Astrocyte of the cerebellum (primary cell): ENCODE measurements at regions not wholly inside any gene's neighbourhood (a gene's known extent, or its start where the extent isn't known, plus 50 kb on each side); places are given as distances from the start of the nearest gene placed in this dataset.

Source experiments
- DNase-seq: peaks from one replicate; pipeline ENCODE4 v3.0.0-alpha.2; 2011; ENCODE audit warnings: low read depth
- H3K4me3 ChIP-seq: 2 replicates; pipeline ENCODE4 v1.5.1; 2011; ENCODE audit warnings: mild to moderate bottlenecking, low read depth, low read length, moderate library complexity
- in situ Hi-C: cut with HindIII; loops from 2 replicates; pipeline ENCODE4 v1.10.0; 2017; ENCODE audit warnings: low sequenced_read_pairs
- TF ChIP-seq, protein P1 (sequence below): IDR thresholded peaks from 2 replicates; pipeline ENCODE4 v1.5.1; 2012; ENCODE audit warnings: low read length, low read depth, moderate library complexity, mild to moderate bottlenecking; ENCODE audit errors: missing control alignments

DNA sequence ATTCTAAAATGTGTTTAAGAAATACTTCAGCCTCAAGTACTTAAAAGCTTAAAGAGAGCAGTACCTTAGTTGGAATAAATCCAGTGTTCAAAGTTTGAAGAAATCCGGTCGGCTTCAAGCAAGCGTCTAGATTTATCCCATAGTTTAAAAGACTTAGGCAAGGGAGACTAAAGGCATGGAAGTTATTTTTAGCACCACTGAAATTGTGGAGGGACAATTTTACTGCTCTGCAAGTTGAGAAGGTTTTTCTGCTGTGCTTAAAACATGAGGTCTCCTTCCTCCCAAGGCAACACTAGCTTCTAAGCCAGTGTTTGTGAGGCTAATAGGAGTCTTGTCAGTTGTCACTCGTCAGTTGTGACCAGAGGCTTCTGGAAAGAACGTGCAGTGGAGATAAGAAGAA lies 183.5 kb downstream of the MSL3 start:
- TF ChIP-seq, protein P1, sequence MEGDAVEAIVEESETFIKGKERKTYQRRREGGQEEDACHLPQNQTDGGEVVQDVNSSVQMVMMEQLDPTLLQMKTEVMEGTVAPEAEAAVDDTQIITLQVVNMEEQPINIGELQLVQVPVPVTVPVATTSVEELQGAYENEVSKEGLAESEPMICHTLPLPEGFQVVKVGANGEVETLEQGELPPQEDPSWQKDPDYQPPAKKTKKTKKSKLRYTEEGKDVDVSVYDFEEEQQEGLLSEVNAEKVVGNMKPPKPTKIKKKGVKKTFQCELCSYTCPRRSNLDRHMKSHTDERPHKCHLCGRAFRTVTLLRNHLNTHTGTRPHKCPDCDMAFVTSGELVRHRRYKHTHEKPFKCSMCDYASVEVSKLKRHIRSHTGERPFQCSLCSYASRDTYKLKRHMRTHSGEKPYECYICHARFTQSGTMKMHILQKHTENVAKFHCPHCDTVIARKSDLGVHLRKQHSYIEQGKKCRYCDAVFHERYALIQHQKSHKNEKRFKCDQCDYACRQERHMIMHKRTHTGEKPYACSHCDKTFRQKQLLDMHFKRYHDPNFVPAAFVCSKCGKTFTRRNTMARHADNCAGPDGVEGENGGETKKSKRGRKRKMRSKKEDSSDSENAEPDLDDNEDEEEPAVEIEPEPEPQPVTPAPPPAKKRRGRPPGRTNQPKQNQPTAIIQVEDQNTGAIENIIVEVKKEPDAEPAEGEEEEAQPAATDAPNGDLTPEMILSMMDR = no peak
- no peak for DNase-seq
- in situ Hi-C loops = no loop called here

DNA sequence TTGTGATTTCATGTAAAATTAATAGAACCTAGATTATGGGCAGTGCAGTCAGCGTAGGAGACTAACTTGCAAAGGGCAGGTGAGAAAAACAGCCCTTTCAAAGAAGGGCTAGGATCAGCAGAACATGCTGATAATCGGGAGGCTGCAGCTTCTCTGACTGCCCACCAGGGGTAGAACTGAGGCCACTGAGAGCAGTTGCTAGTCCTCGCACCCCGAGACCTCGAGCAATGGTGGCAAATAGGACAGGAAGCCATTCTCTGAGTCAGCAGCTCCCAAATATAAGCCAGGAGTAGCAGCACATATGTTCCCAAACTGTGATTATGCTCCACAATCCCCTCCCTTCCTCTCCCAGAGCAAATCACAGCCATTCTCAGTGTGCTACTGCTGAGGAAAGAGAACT lies 186.5 kb downstream of the MSL3 start:
- TF ChIP-seq, protein P1 = peak; percentile 69
- H3K4me3 ChIP-seq = no peak overlapping the region
- peak; percentile 11 for DNase-seq
- in situ Hi-C loops = no loop called here

More for the DNA sequence above, 183.5 kb downstream of the MSL3 start:
- no peak overlapping the region for H3K4me3 ChIP-seq

DNA sequence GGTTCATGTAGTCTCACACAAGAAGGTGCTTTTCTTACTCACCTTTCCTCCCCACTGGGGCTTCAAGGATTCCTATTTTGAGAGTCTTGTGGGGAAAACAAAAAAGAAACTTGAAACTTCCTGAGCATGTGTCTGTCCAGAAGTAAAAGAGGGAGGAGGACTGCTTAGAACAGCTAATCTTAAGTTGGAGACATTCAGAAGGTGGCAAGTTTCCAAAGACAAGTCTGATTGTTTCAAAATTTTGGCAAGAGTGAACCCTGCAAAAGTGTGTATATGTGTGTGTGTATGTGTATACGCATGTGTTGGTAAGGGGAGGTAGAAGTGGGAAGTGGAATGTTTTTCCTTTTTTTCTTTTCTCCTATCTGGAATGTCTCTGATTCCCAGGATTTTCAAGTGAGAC lies 189.0 kb upstream of the FRMPD4 start:
- no peak overlapping the region for H3K4me3 ChIP-seq
- TF ChIP-seq, protein P1 = no peak
- in situ Hi-C loops = no loop called here
- DNase-seq = no peak

DNA sequence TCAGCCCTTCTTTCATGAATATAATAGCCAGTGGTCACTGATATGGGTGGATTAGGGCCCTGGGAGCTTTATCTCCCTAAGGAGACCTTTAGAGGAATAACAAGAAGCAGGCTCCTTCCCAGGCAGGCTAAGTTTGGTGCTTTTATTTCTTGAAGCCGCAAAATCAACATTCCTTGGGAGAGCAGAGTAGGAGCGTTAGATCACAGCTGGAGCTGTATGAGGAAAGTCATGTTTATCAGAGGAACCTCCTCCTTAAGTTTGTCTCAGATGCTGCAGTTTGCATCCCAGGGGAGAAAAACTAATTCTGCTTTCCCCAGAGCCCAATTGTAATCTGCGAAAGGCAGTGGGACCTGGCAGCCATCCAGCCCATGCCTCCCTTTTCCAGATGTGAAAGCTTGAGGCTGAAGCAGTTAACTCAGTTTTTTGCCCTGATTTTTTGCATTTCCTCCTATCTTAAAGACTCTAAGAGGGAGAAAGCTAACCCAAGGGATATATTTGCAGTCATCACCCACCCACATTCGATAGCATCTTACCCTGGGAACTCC lies 186.0 kb upstream of the FRMPD4 start:
- TF ChIP-seq, protein P1 = no peak
- in situ Hi-C loops = no loop called here
- DNase-seq = no peak
- H3K4me3 ChIP-seq = no peak overlapping the region

DNA sequence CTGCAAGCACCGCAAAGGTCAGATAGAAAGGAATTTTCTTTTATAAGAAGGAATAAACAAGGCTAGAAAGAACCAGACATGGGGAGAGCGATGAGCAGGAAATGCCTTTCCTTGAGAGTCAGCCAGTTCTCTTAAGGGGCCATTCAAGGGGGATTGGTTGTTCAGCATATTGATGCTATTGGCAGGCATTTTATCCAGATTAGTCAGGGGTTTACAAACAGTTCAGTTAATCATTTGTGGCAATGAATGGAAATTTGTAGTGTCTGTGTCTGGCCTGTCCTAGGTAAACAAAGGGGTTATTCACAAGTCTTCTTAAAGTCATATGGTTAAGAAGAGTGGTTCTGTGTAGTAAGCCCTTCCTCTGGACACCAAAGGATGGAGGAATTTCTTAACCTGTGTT lies 184.7 kb upstream of the FRMPD4 start:
- DNase-seq = peak; percentile 35
- TF ChIP-seq, protein P1 = no peak
- no peak overlapping the region for H3K4me3 ChIP-seq
- in situ Hi-C loops = no loop called here

DNA sequence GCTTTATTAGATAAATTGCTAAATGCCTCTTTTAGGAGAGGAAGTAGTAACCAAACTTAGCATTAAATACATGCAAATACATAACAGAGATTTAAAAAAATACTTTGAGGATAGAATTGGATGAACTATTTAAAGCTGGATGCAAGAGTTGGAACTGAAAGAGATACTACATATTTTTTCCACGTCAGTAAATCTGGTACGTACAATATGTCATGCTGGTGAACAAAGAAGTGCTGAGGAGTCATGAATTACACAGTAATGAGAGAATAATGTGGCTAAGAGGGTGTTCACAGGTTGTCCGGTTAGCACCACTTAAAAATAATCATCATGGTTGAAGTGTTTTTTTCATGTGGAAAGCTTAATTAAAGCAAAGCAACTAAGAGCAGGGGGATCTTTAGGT lies 184.1 kb upstream of the FRMPD4 start:
- no peak overlapping the region for H3K4me3 ChIP-seq
- DNase-seq = no peak
- in situ Hi-C loops = no loop called here
- TF ChIP-seq, protein P1 = no peak
